Naive thymus-derived CD4-positive, alpha-beta T cell (primary cell): ENCODE measurements at regions not wholly inside any gene's neighbourhood (a gene's known extent, or its start where the extent isn't known, plus 50 kb on each side); places are given as distances from the start of the nearest gene placed in this dataset.

Experiments
- ATAC-seq: fragments of 150-1000 bp; cut with Tn5 transposase; 2 replicates; pipeline ENCODE4 v1.10.0; 2021; ENCODE audit warnings: mild to moderate bottlenecking, moderate library complexity
- CTCF ChIA-PET: fragments of 350-600 bp; sonication (Branson Sonifier 250); formaldehyde crosslinking; loops from one replicate; lab custom pipeline; 2021; ENCODE audit warnings: antibody characterized with exemption; lab: Charles Lee
- POLR2A ChIA-PET: fragments of 350-600 bp; sonication (Branson Sonifier 250); formaldehyde crosslinking; loops from one replicate; lab custom pipeline; 2021; ENCODE audit warnings: antibody characterized with exemption, inconsistent platforms; lab: Charles Lee
- DNase-seq, 9 donors: peaks; one replicate each; pipeline versions ENCODE4 v3.0.0 to v3.0.0-alpha.2; 2020 to 2022; ENCODE audit warnings: mixed read lengths in 1 of 9
- H3K27ac ChIP-seq: one replicate; pipeline ENCODE4 v1.7.0; 2013; ENCODE audit warnings: mild to moderate bottlenecking, low read depth, low read length, moderate library complexity
- H3K27me3 ChIP-seq, 2 donors: one replicate each; pipeline ENCODE4 v1.7.0; 2013; ENCODE audit warnings: low read length in 2 of 2, mild to moderate bottlenecking in 2 of 2, moderate library complexity in 2 of 2; ENCODE audit not compliant: control insufficient read depth in 2 of 2, insufficient read depth in 2 of 2
- H3K36me3 ChIP-seq, 3 experiments: 1 replicate in 2 of 3; 2 replicates in 1 of 3; pipeline ENCODE4 v1.7.0; 2013; ENCODE audit warnings: low read length in 3 of 3, mild to moderate bottlenecking in 3 of 3, moderate library complexity in 1 of 3; ENCODE audit not compliant: insufficient read depth in 3 of 3, control insufficient read depth in 2 of 3
- H3K4me1 ChIP-seq, 2 donors: one replicate each; pipeline ENCODE4 v1.7.0; 2013; ENCODE audit warnings: low read length in 2 of 2, mild to moderate bottlenecking in 2 of 2, moderate library complexity in 1 of 2; ENCODE audit not compliant: control insufficient read depth in 2 of 2, insufficient read depth in 2 of 2
- H3K4me3 ChIP-seq: 2 replicates; pipeline ENCODE4 v1.7.0; 2013; ENCODE audit warnings: mild to moderate bottlenecking, low read length
- H3K9me3 ChIP-seq, 3 experiments: 1 replicate in 2 of 3; 2 replicates in 1 of 3; pipeline ENCODE4 v1.7.0; 2013; ENCODE audit warnings: low read length in 3 of 3; ENCODE audit not compliant: control insufficient read depth in 2 of 3
- H3K27ac Mint-ChIP-seq, 9 donors: one replicate each; pipeline ENCODE4 v1.8.0; 2020 to 2022; ENCODE audit warnings: mixed read lengths in 9 of 9, mild to moderate bottlenecking in 8 of 9, moderate library complexity in 5 of 9, inconsistent platforms in 2 of 9
- H3K27me3 Mint-ChIP-seq, 5 donors: one replicate each; pipeline ENCODE4 v1.8.0; 2021 to 2022; ENCODE audit warnings: mixed read lengths in 5 of 5, mild to moderate bottlenecking in 1 of 5
- H3K36me3 Mint-ChIP-seq, 5 donors: one replicate each; pipeline ENCODE4 v1.8.0; 2020 to 2022; ENCODE audit warnings: mixed read lengths in 5 of 5, mild to moderate bottlenecking in 3 of 5, inconsistent platforms in 1 of 5
- H3K4me1 Mint-ChIP-seq, 7 donors: one replicate each; pipeline ENCODE4 v1.8.0; 2020 to 2022; ENCODE audit warnings: mixed read lengths in 7 of 7, mild to moderate bottlenecking in 3 of 7, inconsistent platforms in 1 of 7
- H3K4me3 Mint-ChIP-seq, 10 donors: one replicate each; pipeline ENCODE4 v1.8.0; 2020 to 2022; ENCODE audit warnings: mild to moderate bottlenecking in 10 of 10, mixed read lengths in 10 of 10, moderate library complexity in 6 of 10, inconsistent platforms in 2 of 10
- H3K9me3 Mint-ChIP-seq, 11 donors: one replicate each; pipeline ENCODE4 v1.8.0; 2020 to 2022; ENCODE audit warnings: mixed read lengths in 11 of 11, mild to moderate bottlenecking in 4 of 11, inconsistent platforms in 1 of 11, moderate library complexity in 1 of 11
- intact Hi-C, 2 donors: fragments of 100-400 bp; cut with micrococcal nuclease; formaldehyde crosslinking; loops; one replicate each; pipeline ENCODE4 v1.15.1; 2023

DNA sequence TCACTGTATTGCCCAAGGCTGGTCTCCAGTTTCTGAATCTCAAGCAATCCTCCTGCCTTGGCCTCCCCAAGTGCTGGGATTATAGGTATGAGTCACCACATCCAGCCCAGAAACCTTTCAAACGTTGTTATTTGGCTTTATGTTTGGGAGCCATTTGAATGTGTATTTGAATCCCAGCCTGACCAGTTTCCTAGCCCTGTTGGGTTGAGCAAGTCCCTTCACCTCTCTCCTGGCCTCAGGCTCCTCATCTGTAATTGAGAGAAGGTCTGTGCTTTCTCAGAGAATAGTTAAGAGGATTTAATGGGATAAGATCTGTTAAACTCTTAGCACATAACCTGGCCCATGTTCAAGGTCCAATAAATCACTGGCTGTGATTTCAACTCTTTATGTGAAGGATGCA, 385.8 kb upstream of the RBFOX1 start:
- CTCF ChIA-PET = no interaction called here
- Histone ChIP-seq H3K27me3 (no peaks in the 10 kb centered on the region), H3K9me3 (no peaks in the 10 kb centered on the region), H3K27ac (no peak overlapping the region), H3K4me1 (no peaks in the 10 kb centered on the region), H3K4me3 (no peak overlapping the region), H3K36me3 (no peaks in the 10 kb centered on the region)
- Mint-ChIP-seq H3K4me3 (no peak overlapping the region), H3K27ac (no peak overlapping the region), H3K9me3 (peaks cover 2 to 18% (median 11%) of the 10 kb centered on the region in 11 donors), H3K4me1 (no peaks in the 10 kb centered on the region), H3K36me3 (no peaks in the 10 kb centered on the region), H3K27me3 (no peaks in the 10 kb centered on the region)
- no peak for ATAC-seq
- POLR2A ChIA-PET = no interaction called here
- intact Hi-C loops = no loop called here
- no peak for DNase-seq

GRCh38 chr16:6946106-6946505, 386.5 kb upstream of the RBFOX1 start:
- no peak overlapping the region for H3K4me3 Mint-ChIP-seq
- DNase-seq (no peak), ATAC-seq (no peak)
- peaks cover 4 to 21% (median 14%) of the 10 kb centered on the region in 11 donors for H3K9me3 Mint-ChIP-seq
- H3K36me3 ChIP-seq = no peaks in the 10 kb centered on the region
- no peaks in the 10 kb centered on the region for H3K27me3 ChIP-seq
- H3K27ac Mint-ChIP-seq = no peak overlapping the region
- CTCF ChIA-PET = no interaction called here
- no peaks in the 10 kb centered on the region for H3K4me1 Mint-ChIP-seq
- POLR2A ChIA-PET = no interaction called here
- no peaks in the 10 kb centered on the region for H3K4me1 ChIP-seq
- H3K4me3 ChIP-seq = no peak overlapping the region
- H3K27me3 Mint-ChIP-seq = no peaks in the 10 kb centered on the region
- H3K36me3 Mint-ChIP-seq = no peaks in the 10 kb centered on the region
- H3K27ac ChIP-seq = no peak overlapping the region
- no peaks in the 10 kb centered on the region for H3K9me3 ChIP-seq
- intact Hi-C loops = no loop called here

GRCh38 chr16:6940968-6941367, 391.7 kb upstream of the RBFOX1 start:
- intact Hi-C loops = no loop called here
- H3K27me3 Mint-ChIP-seq = no peaks in the 10 kb centered on the region
- H3K36me3 ChIP-seq = no peaks in the 10 kb centered on the region
- no peaks in the 10 kb centered on the region for H3K4me1 ChIP-seq
- CTCF ChIA-PET = no interaction called here
- no peaks in the 10 kb centered on the region for H3K4me1 Mint-ChIP-seq
- no peaks in the 10 kb centered on the region for H3K9me3 ChIP-seq
- no peak overlapping the region for H3K4me3 ChIP-seq
- H3K27me3 ChIP-seq = no peaks in the 10 kb centered on the region
- DNase-seq (no peak), ATAC-seq (no peak)
- no peak overlapping the region for H3K27ac Mint-ChIP-seq
- H3K36me3 Mint-ChIP-seq = no peaks in the 10 kb centered on the region
- H3K4me3 Mint-ChIP-seq = no peak overlapping the region
- H3K27ac ChIP-seq = no peak overlapping the region
- peaks cover 3 to 26% (median 10%) of the 10 kb centered on the region in 11 donors for H3K9me3 Mint-ChIP-seq
- POLR2A ChIA-PET = no interaction called here

DNA sequence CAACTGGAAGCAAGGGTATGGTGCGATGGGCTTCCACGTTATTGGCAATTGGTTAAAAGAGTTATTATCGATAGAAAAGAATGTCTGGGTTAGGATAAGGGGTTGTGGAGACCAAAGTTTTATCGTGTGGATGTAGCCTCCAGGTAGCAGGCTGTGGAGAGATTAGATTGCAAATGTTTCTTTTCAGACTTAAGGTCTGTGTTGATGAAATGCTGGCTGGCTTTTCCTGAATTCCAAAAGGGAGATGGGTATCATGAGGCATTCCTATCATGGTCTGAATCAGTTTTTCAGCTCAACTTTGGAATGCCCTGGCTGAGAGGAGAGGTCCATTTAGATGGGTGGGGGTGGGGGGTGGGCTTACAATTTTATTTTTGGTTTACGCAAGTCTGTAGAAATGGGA, 395.0 kb upstream of the RBFOX1 start:
- Histone ChIP-seq H3K27ac (no peak overlapping the region), H3K9me3 (no peaks in the 10 kb centered on the region), H3K27me3 (no peaks in the 10 kb centered on the region), H3K4me3 (no peak overlapping the region), H3K4me1 (no peaks in the 10 kb centered on the region), H3K36me3 (no peaks in the 10 kb centered on the region)
- ATAC-seq (no peak), DNase-seq (no peak)
- intact Hi-C loops = no loop called here
- H3K27me3 Mint-ChIP-seq = no peaks in the 10 kb centered on the region
- no peak overlapping the region for H3K4me3 Mint-ChIP-seq
- no peaks in the 10 kb centered on the region for H3K36me3 Mint-ChIP-seq
- H3K27ac Mint-ChIP-seq = no peak overlapping the region
- CTCF ChIA-PET = no interaction called here
- H3K4me1 Mint-ChIP-seq = no peaks in the 10 kb centered on the region
- POLR2A ChIA-PET = no interaction called here
- peaks cover 0 to 28% (median 8%) of the 10 kb centered on the region in 11 donors for H3K9me3 Mint-ChIP-seq

DNA sequence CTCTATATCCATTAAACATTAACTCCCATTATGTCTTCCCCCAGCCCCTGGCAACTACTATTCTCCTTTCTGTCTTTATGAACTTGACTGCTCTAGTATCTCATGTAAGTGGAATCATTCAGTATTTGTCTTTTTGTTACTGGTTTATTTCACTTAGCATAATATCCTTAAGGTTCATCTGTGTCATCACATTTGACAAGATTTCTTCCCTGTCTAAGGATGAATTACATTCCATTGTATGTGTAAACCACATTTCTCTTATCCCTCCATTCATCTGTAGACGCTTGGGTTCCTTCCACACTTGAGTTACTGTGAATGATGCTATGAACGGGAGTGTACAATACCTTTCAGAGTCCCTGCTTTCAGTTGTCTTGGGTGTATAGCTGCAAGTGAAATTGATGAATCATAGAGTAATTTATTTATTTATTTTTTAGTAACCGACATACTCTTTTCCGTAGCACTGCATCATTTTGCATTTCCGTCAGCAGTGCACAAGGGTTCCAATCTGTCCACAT, 399.7 kb upstream of the RBFOX1 start:
- no peaks in the 10 kb centered on the region for H3K36me3 ChIP-seq
- peaks cover 0 to 33% (median 7%) of the 10 kb centered on the region in 11 donors for H3K9me3 Mint-ChIP-seq
- H3K27ac Mint-ChIP-seq = no peak overlapping the region
- no peak overlapping the region for H3K27ac ChIP-seq
- intact Hi-C loops = no loop called here
- ATAC-seq = no peak
- H3K4me1 ChIP-seq = no peaks in the 10 kb centered on the region
- H3K27me3 Mint-ChIP-seq = no peaks in the 10 kb centered on the region
- no peak overlapping the region for H3K4me3 ChIP-seq
- H3K4me3 Mint-ChIP-seq = no peak overlapping the region
- ChIA-PET POLR2A (no interaction called here), CTCF (no interaction called here)
- no peaks in the 10 kb centered on the region for H3K9me3 ChIP-seq
- H3K36me3 Mint-ChIP-seq = no peaks in the 10 kb centered on the region
- H3K27me3 ChIP-seq = no peaks in the 10 kb centered on the region
- no peaks in the 10 kb centered on the region for H3K4me1 Mint-ChIP-seq
- DNase-seq = no peak

DNA sequence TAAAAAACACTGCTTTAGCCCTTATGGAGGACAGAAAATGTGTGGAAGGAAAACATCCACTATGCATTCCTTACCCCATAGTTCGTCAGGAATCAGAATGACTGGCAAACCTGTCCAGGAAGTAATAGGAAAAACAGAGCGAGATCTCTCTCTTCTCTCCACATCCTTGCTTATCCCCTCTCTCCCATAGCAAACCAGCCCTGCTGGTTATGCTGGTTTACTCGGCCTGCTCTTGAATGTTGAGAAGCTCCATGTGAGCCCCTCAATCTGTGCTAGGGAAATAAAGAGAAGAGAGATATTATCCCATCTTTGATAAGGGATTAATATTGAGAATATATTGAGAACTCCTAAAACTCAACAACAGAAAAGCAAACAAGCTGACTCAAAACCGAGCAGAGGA, 402.8 kb upstream of the RBFOX1 start:
- Histone ChIP-seq H3K9me3 (no peaks in the 10 kb centered on the region), H3K27ac (no peak overlapping the region), H3K27me3 (no peaks in the 10 kb centered on the region), H3K4me3 (no peak overlapping the region), H3K4me1 (no peaks in the 10 kb centered on the region), H3K36me3 (no peaks in the 10 kb centered on the region)
- ATAC-seq (no peak), DNase-seq (no peak)
- ChIA-PET POLR2A (no interaction called here), CTCF (no interaction called here)
- Mint-ChIP-seq H3K4me3 (no peak overlapping the region), H3K36me3 (no peaks in the 10 kb centered on the region), H3K27me3 (no peaks in the 10 kb centered on the region), H3K27ac (no peak overlapping the region), H3K9me3 (peaks cover 2 to 28% (median 10%) of the 10 kb centered on the region in 11 donors), H3K4me1 (no peaks in the 10 kb centered on the region)
- intact Hi-C loops = no loop called here

- Histone ChIP-seq H3K27me3 (no peaks in the 10 kb centered on the region), H3K9me3 (no peaks in the 10 kb centered on the region), H3K4me3 (no peak overlapping the region), H3K4me1 (no peaks in the 10 kb centered on the region), H3K36me3 (no peaks in the 10 kb centered on the region), H3K27ac (no peak overlapping the region)
- no peaks in the 10 kb centered on the region for H3K27me3 Mint-ChIP-seq
- ATAC-seq (no peak), DNase-seq (no peak)
- H3K9me3 Mint-ChIP-seq = peaks cover 4 to 27% (median 9%) of the 10 kb centered on the region in 11 donors
- intact Hi-C loops = no loop called here
- ChIA-PET CTCF (no interaction called here), POLR2A (no interaction called here)
- no peak overlapping the region for H3K4me3 Mint-ChIP-seq
- no peaks in the 10 kb centered on the region for H3K36me3 Mint-ChIP-seq
- no peak overlapping the region for H3K27ac Mint-ChIP-seq
- H3K4me1 Mint-ChIP-seq = no peaks in the 10 kb centered on the region
Observed at GRCh38 chr16:6926762-6927161, 405.9 kb upstream of the RBFOX1 start.
